Nephron (organoid): ENCODE measurements at regions not wholly inside any gene's neighbourhood (a gene's known extent, or its start where the extent isn't known, plus 50 kb on each side); places are given as distances from the start of the nearest gene placed in this dataset.
"Not testable (repeated sequence)": the region's sequence is repeated elsewhere in the genome, so short reads cannot be mapped to it uniquely, and the experiment has no call there.

Experiments
- H3K27ac Mint-ChIP-seq, 3 experiments: 2 replicates each; pipeline ENCODE4 v1.8.0; 2020; ENCODE audit warnings: mixed read lengths in 3 of 3, mild to moderate bottlenecking in 2 of 3, moderate library complexity in 1 of 3
- H3K27me3 Mint-ChIP-seq: 2 replicates; pipeline ENCODE4 v1.8.0; 2021; ENCODE audit warnings: low read depth, mild to moderate bottlenecking, moderate library complexity, mixed read lengths
- H3K36me3 Mint-ChIP-seq: 2 replicates; pipeline ENCODE4 v1.8.0; 2020; ENCODE audit warnings: low read depth, mixed read lengths
- H3K4me1 Mint-ChIP-seq: 2 replicates; pipeline ENCODE4 v1.8.0; 2020; ENCODE audit warnings: mixed read lengths
- H3K4me3 Mint-ChIP-seq, 3 experiments: 2 replicates each; pipeline ENCODE4 v1.8.0; 2020; ENCODE audit warnings: mild to moderate bottlenecking in 3 of 3, mixed read lengths in 3 of 3, moderate library complexity in 2 of 3
- H3K9me3 Mint-ChIP-seq: 2 replicates; pipeline ENCODE4 v1.8.0; 2020; ENCODE audit warnings: mixed read lengths
- TF ChIP-seq, protein P1 (sequence below), 3 experiments: fragments of 200-600 bp; sonication (generic); IDR thresholded peaks; one replicate each; pipeline ENCODE4 v1.5.0; 2021; ENCODE audit warnings: antibody characterized with exemption in 3 of 3; ENCODE audit not compliant: unreplicated experiment in 3 of 3

GRCh38 chr13:80529734-80530133 lies 188.8 kb upstream of the SPRY2 start:
- TF ChIP-seq, protein P1, sequence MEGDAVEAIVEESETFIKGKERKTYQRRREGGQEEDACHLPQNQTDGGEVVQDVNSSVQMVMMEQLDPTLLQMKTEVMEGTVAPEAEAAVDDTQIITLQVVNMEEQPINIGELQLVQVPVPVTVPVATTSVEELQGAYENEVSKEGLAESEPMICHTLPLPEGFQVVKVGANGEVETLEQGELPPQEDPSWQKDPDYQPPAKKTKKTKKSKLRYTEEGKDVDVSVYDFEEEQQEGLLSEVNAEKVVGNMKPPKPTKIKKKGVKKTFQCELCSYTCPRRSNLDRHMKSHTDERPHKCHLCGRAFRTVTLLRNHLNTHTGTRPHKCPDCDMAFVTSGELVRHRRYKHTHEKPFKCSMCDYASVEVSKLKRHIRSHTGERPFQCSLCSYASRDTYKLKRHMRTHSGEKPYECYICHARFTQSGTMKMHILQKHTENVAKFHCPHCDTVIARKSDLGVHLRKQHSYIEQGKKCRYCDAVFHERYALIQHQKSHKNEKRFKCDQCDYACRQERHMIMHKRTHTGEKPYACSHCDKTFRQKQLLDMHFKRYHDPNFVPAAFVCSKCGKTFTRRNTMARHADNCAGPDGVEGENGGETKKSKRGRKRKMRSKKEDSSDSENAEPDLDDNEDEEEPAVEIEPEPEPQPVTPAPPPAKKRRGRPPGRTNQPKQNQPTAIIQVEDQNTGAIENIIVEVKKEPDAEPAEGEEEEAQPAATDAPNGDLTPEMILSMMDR (IDR thresholded peaks at IDR 0.05; ENCODE audit: unreplicated experiment in 3 of 3): no peak
- Mint-ChIP-seq H3K36me3 (no peaks in the 10 kb centered on the region), H3K4me3 (no peak overlapping the region), H3K27ac (no peak overlapping the region), H3K9me3 (peaks cover 16% of the 10 kb centered on the region), H3K4me1 (no peaks in the 10 kb centered on the region), H3K27me3 (no peaks in the 10 kb centered on the region)

DNA sequence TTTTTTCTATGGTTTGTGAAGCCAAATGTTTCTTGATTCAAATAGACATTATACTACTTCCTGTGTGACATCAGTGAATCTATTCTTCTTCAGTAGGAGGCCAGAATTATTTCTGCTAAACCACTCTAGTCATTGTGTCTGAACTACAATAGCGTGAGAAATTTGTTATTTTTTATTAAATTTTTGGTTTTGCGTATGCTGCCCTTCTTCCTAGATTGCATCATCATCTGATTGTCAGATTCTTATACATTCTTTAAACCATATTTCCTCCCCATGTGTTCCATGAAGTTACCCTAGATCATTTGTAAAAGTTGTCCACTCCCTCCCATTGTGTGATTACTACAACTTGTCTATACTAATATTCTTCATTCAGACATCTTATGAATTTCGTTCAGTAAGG lies 187.8 kb upstream of the SPRY2 start:
- TF ChIP-seq, protein P1 (IDR thresholded peaks at IDR 0.05; ENCODE audit: unreplicated experiment in 3 of 3): no peak
- peaks cover 16% of the 10 kb centered on the region for H3K9me3 Mint-ChIP-seq
- no peaks in the 10 kb centered on the region for H3K27me3 Mint-ChIP-seq
- H3K4me1 Mint-ChIP-seq: no peaks in the 10 kb centered on the region
- no peak overlapping the region for H3K4me3 Mint-ChIP-seq
- no peak overlapping the region for H3K27ac Mint-ChIP-seq
- no peaks in the 10 kb centered on the region for H3K36me3 Mint-ChIP-seq

DNA sequence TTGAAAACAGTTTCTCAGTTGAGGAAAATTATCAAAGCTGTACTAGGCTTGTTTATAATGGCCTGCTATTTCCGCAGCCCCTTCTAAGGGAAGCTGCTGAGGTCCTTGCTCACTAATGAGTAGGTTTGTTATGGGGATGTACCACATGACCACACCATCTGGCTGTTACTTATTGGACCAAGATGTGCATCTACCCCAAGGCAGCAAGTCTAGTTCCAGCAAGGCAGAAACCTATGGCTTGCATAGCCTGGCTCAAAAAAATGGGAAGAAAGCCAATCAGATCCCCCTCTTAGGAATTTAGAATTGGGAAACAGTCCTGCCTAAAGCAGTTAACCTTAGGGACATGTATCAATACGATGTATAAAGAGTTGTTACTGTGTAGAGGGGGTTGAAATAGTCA lies 186.5 kb upstream of the SPRY2 start:
- no peaks in the 10 kb centered on the region for H3K4me1 Mint-ChIP-seq
- H3K4me3 Mint-ChIP-seq: no peak overlapping the region
- H3K9me3 Mint-ChIP-seq: peaks cover 19% of the 10 kb centered on the region

DNA sequence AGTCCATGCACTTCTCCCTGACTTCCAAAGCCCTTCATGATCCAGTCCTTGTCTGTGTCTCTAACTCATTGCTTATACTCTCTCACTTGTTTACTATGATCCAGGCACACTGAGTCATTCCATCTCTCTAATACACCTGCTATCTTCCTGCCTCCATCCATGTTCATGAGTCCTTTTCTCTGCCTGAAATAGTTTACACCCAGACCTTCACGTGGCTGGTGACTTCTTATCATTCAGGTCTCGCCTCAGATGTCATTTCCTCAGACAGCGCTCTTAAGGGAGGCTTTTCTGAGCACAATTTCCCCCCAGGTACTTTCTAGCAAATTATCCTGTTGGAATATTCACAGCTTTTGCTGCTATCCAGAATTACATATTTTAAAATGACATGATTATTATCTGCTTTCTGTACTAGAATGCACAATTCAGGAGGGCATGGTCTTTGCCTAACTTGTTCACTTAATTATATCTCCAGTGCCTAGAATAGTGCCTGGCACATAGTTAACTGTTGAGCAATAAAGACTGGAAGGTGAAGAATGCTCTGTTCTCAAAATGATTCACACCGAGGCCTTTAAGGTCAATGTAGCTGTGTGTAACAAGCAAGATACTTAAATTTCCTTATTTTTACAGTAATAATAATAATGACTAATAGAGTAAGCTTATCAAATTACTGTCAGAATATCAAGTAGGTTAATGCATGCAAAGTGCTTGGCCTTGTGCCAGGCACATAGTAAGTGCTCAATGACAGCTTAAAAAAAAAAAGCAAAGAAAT lies 183.7 kb upstream of the SPRY2 start:
- H3K4me3 Mint-ChIP-seq: no peak overlapping the region
- TF ChIP-seq, protein P1 (IDR thresholded peaks at IDR 0.05; ENCODE audit: unreplicated experiment in 3 of 3): no peak
- H3K36me3 Mint-ChIP-seq: no peaks in the 10 kb centered on the region
- no peak overlapping the region for H3K27ac Mint-ChIP-seq
- H3K9me3 Mint-ChIP-seq: peaks cover 17% of the 10 kb centered on the region
- H3K27me3 Mint-ChIP-seq: no peaks in the 10 kb centered on the region
- no peaks in the 10 kb centered on the region for H3K4me1 Mint-ChIP-seq

More for the DNA sequence above, 186.5 kb upstream of the SPRY2 start:
- TF ChIP-seq, protein P1 (IDR thresholded peaks at IDR 0.05; ENCODE audit: unreplicated experiment in 3 of 3): no peak
- no peaks in the 10 kb centered on the region for H3K36me3 Mint-ChIP-seq
- H3K27ac Mint-ChIP-seq: no peak overlapping the region
- no peaks in the 10 kb centered on the region for H3K27me3 Mint-ChIP-seq

DNA sequence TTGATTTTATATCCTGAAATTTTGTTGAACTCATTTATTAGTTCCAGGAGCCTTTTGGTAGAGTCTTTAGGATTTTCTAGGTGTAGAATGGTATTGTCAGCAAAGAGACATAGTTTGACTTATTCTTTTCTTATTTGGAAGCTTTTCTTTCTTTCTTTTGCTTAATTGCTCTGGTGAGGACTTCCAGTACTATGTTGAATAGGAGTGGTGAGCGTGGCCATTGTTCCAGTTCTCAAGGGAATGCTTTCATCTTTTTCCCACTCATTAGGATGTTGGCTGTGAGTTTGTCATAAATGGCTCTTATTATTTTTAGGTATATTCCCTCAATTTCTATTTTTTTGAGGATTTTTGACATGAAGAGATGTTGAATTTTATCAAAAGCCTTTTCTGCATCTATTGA lies 182.2 kb upstream of the SPRY2 start:
- H3K27me3 Mint-ChIP-seq: no peaks in the 10 kb centered on the region
- no peaks in the 10 kb centered on the region for H3K36me3 Mint-ChIP-seq
- H3K9me3 Mint-ChIP-seq: peaks cover 24% of the 10 kb centered on the region
- H3K27ac Mint-ChIP-seq: no peak overlapping the region
- TF ChIP-seq, protein P1 (IDR thresholded peaks at IDR 0.05; ENCODE audit: unreplicated experiment in 3 of 3): no peak
- H3K4me1 Mint-ChIP-seq: no peaks in the 10 kb centered on the region
- no peak overlapping the region for H3K4me3 Mint-ChIP-seq

DNA sequence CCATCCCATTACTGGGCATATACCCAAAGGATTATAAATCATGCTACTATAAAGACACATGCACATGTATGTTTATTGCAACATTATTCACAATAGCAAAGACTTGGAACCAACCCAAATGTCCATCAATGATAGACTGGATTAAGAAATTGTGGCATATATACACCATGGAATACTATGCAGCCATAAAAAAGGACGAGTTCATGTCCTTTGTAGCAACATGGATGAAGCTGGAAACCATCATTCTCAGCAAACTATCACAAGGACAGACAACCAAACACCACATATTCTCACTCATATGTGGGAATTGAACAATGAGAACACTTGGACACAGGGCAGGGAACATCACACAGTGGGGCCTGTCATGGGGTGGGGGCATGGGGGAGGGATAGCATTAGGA lies 181.5 kb upstream of the SPRY2 start:
- peaks cover 26% of the 10 kb centered on the region for H3K9me3 Mint-ChIP-seq
- not testable (repeated sequence) for H3K27me3 Mint-ChIP-seq, H3K4me3 Mint-ChIP-seq, H3K4me1 Mint-ChIP-seq, H3K36me3 Mint-ChIP-seq, H3K27ac Mint-ChIP-seq
